Endothelial cell of umbilical vein (primary cell): ENCODE measurements at regions not wholly inside any gene's neighbourhood (a gene's known extent, or its start where the extent isn't known, plus 50 kb on each side); places are given as distances from the start of the nearest gene placed in this dataset.

Source experiments
- CTCF ChIP-seq, 2 donors: IDR thresholded peaks; 1 replicate in 1 of 2; 2 replicates in 1 of 2; pipeline ENCODE4 v1.5.1; 2011; ENCODE audit warnings: low read length in 2 of 2, mild to moderate bottlenecking in 2 of 2, moderate library complexity in 2 of 2, control low read depth in 1 of 2, inconsistent platforms in 1 of 2, low read depth in 1 of 2; ENCODE audit not compliant: insufficient read depth in 1 of 2; ENCODE audit errors: extremely low read depth in 1 of 2
- EZH2 ChIP-seq: IDR thresholded peaks from 2 replicates; pipeline ENCODE4 v1.6.1; 2012; ENCODE audit warnings: borderline replicate concordance, low read depth, mild to moderate bottlenecking, moderate library complexity, low read length, inconsistent platforms; ENCODE audit not compliant: severe bottlenecking
- GATA2 ChIP-seq: IDR thresholded peaks from 2 replicates; pipeline ENCODE4 v1.7.0; 2011; ENCODE audit warnings: low read depth, mild to moderate bottlenecking, moderate library complexity, mixed read lengths, low read length; ENCODE audit not compliant: insufficient read length, insufficient read depth
- JUN ChIP-seq: IDR thresholded peaks from 2 replicates; pipeline ENCODE4 v1.6.1; 2011; ENCODE audit warnings: borderline replicate concordance, low read depth; ENCODE audit not compliant: insufficient read length, insufficient read depth
- MAX ChIP-seq: IDR thresholded peaks from 2 replicates; pipeline ENCODE4 v1.6.1; 2011; ENCODE audit not compliant: insufficient read depth, insufficient read length
- MYC ChIP-seq: IDR thresholded peaks from one replicate; pipeline ENCODE4 v1.6.1; 2011; ENCODE audit warnings: mild to moderate bottlenecking, low read depth, low read length
- POLR2A ChIP-seq: IDR thresholded peaks from 2 replicates; pipeline ENCODE4 v1.6.1; 2012; ENCODE audit warnings: low read depth, mild to moderate bottlenecking, control low read depth, low read length
- POLR2AphosphoS5 ChIP-seq: IDR thresholded peaks from 2 replicates; pipeline ENCODE4 v1.6.1; 2012; ENCODE audit warnings: low read depth, mild to moderate bottlenecking, control low read depth, low read length, moderate library complexity; ENCODE audit not compliant: insufficient read depth

GRCh38 chr1:102219463-102219862 is 222.7 kb upstream of the OLFM3 start:
- TF ChIP-seq CTCF (IDR thresholded peaks at IDR 0.05; ENCODE audit: extremely low read depth in 1 of 2, insufficient read depth in 1 of 2, low read depth in 1 of 2, low read length in 2 of 2) (no peak), EZH2 (no peak), POLR2A (no peak), POLR2AphosphoS5 (no peak), GATA2 (no peak), MAX (no peak), JUN (no peak), MYC (no peak)
